Activated CD8-positive, alpha-beta memory T cell treated with anti-CD3 and anti-CD28 coated beads, Interleukin-2, amount 50 U/mL, for 24 hours (primary cell): ENCODE measurements at regions not wholly inside any gene's neighbourhood (a gene's known extent, or its start where the extent isn't known, plus 50 kb on each side); places are given as distances from the start of the nearest gene placed in this dataset.

Experiments
- DNase-seq: peaks from one replicate; pipeline ENCODE4 v3.0.0-alpha.2; 2020; ENCODE audit errors: extremely low read depth

DNA sequence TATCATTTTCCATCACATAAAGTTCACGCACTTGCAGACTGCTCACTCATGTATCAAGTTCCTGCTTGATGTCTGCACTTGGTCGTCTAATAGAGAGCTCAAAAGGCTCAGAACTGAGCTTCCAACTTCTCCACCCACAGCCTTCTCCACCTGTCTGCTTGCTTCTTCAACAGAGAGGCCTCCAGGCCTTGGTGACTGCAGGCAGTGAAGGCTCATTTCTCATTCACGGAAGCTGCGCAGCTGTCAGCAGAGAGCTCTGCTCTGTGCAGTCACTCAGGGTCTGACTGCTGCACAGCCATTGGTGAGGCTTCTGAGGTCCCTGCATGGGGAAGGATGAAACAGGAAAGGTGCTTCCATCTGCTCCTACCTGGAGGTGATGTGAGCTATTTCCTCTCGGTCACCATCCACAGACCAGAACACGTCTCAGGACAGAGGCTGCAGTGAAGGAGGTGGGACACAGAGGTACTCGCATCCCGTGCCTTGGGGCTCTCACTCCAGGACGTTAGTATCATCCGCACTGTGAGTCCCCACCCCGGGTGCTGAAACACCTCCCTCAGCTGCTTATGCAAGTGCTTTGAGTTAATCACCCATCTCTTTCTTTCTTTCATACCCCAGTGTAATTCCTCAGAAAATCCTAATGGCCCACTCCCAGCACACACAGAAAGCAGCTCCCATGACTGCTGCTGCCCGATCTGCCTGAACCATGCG lies 126.2 kb downstream of the TMEM18 start:
- no peak for DNase-seq

DNA sequence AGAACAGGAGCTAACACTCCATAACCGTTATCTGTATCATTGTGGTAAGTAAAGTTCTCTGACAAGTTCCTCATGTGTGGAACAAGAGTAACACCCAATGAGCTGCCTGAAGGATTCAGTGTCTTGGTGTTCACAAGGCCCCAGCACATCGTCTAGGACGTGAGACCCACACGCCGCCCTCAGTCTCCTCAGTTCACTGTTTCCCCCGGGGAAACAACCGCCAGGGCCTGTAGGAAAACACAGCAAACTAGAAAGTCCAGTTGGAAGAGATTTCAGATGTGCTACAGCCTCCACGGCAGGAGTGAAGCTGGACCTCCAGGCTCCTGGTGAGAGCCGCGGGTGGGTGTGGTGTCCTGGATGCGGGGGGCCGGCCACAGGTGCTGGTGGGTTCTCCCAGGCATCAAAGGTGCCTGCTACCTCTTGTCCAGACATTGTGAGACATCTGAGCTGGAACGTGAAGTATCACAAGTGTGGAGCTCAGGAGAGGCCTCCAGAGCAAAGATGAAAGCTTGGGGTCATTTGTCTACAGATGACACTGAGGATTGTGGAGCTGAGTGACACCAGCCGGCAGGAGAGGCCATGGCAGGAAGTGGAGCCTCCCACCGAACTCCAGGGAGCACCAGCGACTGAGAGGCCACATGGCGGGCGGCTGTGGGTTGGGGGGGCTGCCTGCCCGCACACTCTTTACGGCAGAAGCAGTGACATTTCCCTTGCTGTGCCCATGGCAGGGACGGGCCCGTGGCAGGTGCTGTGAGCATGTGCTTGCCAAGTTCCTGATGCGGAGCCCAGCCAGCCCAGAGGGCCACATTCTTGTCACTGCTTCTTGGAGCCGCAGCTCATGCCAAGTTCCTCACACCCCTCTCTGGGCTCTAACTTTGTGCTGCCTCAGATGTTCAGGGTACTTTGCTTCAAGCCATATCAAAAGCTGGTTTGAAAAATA lies 131.2 kb downstream of the TMEM18 start:
- no peak for DNase-seq

DNA sequence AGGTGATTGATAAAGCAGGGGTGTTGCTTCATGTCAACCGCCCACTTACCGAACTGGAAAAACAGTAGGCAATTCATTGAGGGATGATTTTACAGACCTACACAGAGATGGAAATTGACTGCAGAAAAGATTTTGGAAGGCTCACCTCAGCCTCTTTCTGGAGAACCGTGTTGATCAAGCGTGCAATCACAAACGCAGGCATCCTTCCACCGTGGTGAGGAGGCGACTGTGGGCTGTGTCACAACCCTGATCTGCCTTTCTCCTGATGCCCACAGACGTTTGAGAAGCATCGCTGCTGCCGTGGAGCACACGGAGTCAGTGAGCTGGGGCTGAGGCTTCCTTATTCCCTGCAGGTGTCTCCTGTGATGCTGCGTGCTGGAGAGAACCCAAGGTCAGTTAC lies 132.0 kb downstream of the TMEM18 start:
- DNase-seq = no peak

DNA sequence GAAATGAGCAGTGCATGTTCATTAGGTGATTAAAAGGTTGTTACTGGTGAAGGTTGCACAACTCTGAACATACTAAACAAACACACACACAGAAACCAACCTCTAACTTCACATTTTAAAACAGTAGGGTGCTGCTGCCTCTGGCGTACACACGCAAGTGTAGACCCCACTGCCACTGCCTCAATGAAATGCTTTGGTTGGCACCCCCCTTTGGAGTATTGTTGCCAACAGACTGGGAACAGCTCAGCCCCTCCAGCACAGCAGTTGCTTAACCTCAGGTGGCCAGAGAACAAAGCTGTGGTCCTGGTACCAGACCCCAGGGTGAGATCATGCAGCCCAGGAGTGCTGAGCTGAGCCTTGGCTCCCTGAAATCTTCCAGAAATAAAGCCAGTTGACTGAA lies 138.6 kb downstream of the TMEM18 start:
- no peak for DNase-seq

DNA sequence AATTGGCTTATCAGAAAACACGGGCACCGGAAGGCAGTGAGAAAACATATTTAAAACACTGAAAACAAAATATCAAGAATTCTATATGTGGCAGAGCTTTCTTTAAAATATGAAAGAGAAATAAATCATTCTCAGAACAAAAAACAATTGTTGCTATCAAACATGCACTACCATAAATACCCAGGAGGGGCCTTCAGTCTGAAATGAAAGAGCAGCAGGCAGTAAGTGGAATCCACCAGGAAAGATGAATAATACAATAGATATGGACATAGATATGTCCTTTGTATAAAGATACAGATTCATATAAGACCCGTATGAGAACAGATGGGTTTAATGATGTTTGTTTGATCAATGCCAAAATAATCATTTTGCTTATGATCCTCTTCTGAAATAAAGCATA lies 142.0 kb downstream of the TMEM18 start:
- no peak for DNase-seq

DNA sequence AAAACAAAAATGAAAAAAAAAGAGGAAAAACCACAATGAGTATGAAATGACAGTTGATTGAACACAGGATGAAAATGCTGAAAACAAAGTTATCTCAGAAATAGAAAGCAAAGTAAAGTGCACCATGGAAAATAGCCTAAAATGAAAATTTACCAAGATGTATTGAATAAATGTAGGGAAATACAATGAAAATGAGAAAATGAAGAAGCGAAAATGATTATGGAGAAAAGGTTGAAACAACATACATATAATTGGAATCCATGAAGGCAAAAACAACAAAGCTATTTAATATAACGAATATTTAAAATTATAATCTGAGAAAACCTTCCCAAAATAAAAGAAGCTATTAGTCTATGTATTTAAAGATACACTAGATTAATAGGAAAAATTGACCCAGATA lies 147.4 kb downstream of the TMEM18 start:
- no peak for DNase-seq

DNA sequence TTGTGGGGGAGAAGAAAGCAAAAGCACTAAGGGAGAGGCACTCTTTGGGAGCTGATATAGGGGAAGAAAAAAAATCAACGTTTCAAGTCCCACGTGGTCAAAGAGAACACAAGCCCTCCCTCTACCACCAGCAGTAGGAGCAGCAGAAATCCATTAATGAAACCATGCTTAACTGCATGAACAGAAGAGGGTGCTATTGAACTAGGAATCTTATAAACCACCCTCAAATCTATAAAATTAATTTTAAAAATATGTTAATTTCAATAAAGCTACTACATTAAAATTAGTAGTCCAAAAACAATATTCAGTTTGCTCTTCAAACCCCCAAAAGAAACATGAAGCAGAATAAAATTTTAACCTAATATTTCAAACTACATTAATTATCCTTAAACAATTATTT lies 147.8 kb downstream of the TMEM18 start:
- DNase-seq = no peak

DNA sequence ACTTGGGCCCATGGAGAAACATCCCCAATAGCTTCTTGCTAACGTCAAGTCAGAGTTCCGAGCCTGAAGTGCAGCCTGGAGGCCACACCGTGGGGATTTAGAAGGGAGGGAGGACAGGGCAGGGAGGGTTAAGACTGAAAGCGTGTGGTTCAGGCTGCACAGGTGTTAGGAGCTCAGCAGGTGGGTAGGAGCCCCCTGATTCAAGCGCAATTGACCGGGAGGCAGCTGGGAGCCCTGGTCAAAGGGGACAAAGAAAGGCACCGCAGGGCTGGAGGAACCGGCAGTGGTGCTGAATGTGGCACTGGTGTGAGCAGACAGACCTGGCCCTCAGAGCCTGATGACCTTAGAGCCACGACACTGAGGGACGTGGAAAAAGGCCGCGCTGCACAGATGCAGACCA lies 149.6 kb downstream of the TMEM18 start:
- DNase-seq = no peak

DNA sequence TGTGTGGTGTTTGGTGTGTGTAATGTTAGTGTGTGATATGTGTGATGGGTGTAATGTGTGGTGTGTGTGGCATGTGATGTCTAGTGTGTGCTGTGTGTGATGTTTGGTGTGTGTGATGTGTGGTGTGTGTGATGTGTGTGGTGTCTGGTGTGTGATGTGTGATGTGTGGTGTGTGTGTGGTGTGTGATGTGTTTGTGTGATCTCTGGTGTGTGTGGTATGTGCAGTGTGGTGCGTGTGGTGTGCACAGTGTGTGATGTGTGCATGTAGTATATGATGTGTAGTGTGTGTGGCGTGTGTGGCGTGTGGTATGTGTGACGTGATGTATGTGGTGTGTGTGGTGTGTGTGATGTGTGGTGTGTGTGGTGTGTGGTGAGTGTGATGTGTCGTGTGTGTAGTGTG lies 150.3 kb downstream of the TMEM18 start:
- no peak for DNase-seq

DNA sequence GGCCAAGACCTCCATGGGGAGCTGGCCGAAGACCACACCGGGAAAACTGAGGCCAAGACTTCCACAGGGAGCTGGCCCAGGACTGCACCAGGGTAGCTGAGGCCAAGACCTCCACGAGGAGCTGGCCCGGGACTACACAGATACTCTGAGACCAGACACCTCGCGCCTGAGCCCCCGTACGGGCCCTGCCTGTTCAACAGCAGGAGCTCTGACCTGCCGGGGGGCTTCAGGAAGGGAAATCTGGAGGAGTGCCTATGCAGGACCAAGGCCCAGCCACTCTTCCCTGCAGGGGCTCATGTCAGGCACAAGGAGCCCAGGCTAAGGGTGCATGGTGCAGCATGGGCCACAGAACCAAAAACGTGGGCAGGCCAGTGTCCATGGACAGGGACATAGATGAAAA lies 151.6 kb downstream of the TMEM18 start:
- DNase-seq = no peak

DNA sequence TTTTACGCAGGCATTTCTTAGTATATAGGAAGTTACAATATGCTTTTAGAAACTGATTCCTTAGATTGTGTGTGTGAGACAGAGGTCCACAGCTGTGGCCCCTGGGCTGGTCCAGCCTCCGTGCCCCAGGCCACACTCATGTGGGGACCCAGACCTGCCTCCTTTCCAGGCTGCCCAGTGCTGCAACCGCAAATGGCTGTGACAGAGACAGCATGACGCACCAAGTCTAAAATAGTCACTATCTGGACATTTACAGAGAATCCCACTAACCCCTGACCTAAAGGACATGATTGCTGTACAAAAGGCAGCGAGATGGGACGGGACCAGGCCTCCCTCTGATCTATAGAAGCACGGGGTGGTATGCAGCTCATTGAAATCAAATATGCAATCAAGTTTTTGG lies 152.2 kb downstream of the TMEM18 start:
- DNase-seq = no peak

DNA sequence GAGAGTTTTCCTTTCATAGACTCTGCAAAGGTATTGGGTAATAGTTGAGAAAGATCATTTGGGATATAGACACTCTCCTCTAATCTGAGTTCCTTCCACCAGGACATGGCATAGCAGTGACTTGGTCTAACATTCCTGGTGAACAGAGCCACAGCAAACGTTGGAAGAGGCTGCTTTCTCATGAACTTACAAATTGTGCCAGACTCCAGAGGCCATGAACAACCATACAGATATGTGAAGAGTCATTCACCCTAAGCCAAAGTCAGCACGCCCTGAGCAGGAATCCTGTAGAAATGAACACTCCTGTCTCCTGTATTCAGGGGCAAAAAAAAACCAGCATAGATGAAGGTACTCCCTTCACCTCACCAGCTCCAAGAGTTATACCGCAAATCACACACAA lies 152.8 kb downstream of the TMEM18 start:
- no peak for DNase-seq

DNA sequence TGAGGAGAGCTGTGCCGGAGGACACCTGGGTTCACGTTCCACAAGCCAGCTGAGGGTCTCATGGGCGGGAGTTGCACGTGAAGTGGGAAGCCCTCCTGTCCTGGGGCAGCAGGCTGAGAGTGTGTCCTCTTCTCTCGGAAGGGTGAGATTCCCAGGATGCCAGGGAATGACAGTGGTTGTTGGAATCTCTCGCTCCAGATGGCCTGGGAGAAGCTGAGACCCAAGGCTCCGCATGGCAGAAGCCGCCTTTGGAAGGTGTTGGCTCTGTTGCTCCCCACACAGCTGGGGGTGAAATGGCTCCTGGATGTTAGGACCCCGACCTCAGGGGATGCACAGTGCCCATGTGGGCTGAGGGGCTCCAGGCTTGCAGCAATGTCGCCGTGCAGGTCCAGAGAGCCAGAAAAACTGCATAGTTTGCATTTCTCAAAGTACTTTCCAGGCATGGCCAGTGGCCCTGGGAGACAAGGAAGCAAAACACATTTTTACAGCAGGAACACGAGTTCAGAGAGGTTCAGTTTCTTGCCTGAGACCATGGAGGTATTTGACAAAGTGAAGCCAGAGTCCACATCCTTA lies 153.4 kb downstream of the TMEM18 start:
- DNase-seq = no peak

DNA sequence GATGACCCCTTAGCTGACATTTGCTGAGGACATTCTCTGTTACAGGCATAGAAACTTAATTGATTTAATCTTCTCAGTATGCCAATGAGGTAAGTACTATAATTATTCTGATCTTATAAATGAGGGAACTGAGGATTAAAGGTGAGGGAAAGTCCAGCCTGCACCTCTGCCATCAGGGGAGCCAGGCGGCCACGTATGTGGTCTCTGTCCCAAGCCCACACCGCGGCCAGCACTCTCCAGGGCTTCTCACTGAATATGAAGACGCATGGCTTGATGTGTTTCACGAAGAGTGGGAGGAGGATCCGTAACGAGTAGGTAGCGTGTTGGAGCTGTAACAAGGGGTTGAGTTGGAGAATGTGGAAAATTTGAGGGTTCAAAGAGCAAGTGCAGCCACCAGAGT lies 154.4 kb downstream of the TMEM18 start:
- DNase-seq = no peak

DNA sequence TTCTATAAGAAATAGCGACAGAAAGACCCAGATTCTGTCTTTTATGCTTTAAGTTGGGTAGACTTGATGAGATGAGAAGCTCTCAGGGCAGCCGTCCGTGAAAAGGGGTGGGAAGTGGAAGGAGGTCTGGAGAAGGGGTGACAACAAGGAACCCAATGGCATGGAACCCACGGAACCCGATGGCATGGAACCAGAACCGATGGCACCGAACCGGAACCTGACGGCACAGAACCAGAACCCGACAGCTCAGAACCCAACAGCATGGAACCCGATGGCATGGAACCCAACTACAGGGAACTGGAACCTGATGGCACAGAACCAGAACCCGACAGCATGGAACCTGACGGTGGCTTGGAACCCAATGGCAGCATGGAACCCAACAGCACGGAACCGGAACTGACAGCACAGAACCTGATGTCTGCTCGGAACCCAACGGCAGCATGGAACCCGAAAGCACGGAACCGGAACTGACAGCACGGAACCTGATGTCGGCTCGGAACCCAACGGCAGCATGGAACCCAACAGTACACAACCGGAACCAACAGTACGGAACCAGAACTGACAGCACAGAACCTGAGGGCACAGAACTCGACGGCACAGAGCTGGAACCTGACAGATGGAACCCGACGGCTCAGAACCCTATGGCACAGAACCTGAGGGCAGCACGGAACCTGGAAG lies 155.2 kb downstream of the TMEM18 start:
- no peak for DNase-seq

DNA sequence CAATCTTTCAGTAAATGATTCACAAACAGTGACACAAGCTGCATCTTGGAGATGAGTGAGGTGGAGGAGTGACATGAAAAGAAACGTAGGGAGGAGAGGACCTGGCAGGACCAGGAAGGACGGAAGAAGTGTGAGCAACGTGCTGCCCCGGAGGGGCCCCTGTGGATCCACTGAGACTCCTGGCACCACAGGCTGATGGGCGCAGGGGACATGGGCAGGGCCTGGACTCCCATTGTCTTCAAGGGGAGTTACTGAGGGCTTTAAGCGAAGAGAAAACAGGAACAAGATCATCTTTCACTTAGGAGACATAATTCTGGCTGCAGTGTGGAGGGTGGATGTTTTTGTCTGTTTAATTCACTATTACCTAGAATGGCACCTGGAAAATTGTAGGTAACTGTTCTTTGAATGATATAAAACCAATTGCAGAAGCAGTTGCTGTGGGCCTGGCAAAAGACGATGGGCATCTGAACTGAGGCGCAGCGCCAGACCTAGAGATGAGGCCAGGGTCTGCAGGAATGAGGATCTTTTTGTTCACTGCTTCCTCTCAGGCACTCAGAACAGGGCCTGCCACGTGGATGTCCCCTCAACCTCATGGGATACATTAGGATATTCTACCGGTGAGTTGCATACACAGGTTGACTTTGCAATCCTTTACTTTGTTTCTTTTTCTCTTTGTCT lies 156.4 kb downstream of the TMEM18 start:
- no peak for DNase-seq

DNA sequence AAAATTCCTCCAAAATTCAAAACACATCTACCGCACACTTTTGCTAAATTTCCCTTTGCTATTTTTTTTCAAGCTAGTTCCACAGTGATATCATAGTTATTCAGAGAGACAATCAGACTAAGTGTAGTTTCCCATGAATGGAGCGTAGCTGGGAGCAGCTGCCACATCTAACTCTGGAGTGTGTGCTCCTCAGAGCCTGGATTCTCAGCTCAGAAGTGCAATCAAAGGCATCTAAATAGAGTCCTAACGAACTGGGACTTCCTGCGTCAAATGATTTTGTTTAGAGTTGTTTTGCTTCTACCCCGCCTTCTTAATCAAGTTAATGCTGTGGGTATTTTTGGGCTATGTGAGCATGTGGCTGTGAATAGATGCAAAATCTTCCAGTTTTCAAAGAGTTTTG lies 160.3 kb downstream of the TMEM18 start:
- DNase-seq = no peak

DNA sequence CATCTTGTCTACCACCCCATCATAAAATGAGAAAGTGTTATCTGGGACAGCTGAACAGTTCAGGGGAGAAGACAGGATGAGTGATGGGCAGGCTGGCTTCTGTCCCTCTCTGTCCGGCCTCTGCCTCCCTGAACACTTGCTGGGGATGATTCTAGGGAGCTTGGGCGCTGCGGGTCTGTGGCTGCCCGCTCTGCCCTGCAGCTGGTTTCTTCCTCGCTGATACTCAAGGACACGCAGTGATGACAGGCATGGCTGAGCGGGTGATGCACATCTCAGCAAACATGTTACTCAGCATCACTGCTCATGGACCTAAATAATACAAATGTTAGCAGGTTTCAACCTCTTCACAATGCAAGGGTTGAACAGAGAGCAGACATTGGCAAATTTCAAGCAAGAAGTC lies 161.1 kb downstream of the TMEM18 start:
- DNase-seq = no peak

DNA sequence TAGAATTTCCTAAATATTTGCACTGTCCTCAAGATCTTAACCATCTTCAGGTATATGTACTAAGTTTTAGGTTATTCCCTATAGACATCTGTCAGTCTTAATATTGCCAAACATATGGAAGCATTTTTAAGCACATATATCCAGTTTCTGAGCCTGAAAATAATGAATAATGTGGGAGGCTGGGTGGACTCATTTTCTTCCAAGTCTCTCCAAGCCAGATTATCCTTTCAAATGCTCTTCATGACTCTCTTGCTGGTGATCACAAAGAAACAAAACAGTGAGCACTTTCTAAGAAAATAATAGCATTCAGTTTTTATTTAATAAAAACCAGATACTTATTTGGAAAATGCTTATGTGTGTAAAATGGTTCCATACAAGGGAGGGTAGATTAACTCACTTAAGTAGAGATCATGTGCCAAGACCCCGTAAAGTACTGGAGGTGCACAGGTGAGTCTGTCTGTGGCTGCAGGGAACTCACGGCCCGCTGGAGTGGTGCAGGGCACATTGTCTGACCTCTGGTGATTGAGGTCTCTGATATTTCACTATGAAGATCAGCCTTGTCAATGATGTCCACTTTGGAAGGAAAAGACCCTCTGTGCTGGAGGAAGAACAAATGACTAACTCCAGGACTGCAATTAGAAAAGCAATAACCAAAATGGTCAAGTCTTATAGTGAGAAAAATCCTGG lies 161.6 kb downstream of the TMEM18 start:
- DNase-seq = no peak

DNA sequence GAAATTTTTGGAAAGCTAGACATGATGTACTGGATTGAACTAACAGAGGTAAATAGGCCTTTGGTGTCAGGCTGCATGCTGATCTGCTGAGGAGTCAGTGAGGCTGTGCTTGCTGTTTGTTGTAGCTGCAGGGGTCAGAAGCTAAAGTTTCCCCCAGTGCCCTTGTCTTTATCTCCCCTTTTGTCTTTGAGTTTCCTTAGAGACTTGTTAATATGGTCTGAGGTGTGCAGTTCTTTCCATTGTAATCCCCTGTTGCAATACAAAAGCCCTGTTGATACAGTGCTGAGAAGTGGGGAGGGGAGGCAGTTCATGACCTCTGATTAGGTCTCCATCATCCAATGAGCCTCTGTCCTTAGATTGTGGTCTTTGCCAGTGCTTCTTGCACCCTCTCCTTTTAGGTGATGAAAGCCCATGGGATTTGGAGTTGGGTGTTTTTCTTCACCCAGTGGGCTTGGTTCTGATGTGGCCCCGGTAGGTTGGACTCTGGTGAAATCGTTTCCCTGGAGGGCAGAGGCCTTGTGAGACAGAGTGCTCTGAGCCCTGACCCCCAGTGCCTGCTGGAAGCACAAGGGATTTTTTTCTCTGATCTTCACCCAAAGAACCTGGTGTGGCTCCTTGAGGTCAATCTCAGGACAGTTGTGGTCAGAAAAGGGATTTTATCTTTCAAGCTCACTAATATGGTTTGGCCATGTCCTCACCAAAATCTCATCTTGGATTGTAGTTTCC lies 163.1 kb downstream of the TMEM18 start:
- DNase-seq = no peak

DNA sequence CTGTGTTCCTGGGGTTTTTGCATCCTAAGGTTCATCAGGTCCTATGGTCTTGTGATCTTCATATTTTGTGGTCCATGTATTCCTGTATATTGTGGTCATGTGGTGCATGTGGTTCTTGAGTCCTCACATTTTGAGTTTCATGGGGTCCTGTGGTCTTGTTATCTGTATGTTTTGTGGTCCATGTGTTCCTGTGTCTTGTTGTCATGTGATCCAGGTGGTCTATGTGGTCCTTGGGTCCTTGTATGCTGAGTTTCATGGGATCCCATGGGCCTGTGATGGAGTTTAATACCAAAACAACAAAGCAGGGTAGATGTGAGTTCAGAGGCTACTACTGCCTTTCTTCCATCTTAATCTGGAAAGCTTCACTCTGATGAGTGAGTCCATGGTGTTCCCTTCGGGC lies 166.4 kb downstream of the TMEM18 start:
- DNase-seq = no peak
